ENCODE measurements at regions not wholly inside any gene's neighbourhood (a gene's known extent, or its start where the extent isn't known, plus 50 kb on each side); places are given as distances from the start of the nearest gene placed in this dataset.
"Not testable (repeated sequence)": the region's sequence is repeated elsewhere in the genome, so short reads cannot be mapped to it uniquely, and the experiment has no call there.

- Histone ChIP-seq H3K27me3 (ENCODE audit: insufficient read depth, poor library complexity, severe bottlenecking) (peaks cover 13% of the 10 kb centered on the region), H3K9me3 (ENCODE audit: severe bottlenecking) (no peaks in the 10 kb centered on the region), H3K4me3 (ENCODE audit: severe bottlenecking) (no peak overlapping the region), H3K27ac (ENCODE audit: poor library complexity, severe bottlenecking) (no peak overlapping the region), H3K36me3 (ENCODE audit: low read depth) (no peaks in the 10 kb centered on the region), H3K4me1 (ENCODE audit: insufficient read depth, poor library complexity, severe bottlenecking) (no peaks in the 10 kb centered on the region)
- no peak for TF ChIP-seq CTCF (IDR thresholded peaks at IDR 0.05; ENCODE audit: poor library complexity, severe bottlenecking)
- ATAC-seq (ENCODE audit: low read depth) (no peak), DNase-seq (ENCODE audit: low spot score) (no peak)
These were observed 394.4 kb upstream of the STXBP6 start for GRCh38 chr14:25444381-25444780.

GRCh38 chr14:25440382-25440781, 390.4 kb upstream of the STXBP6 start:
- ATAC-seq (ENCODE audit: low read depth); H3K4me1 ChIP-seq (ENCODE audit: insufficient read depth, poor library complexity, severe bottlenecking); H3K9me3 ChIP-seq (ENCODE audit: severe bottlenecking); H3K4me3 ChIP-seq (ENCODE audit: severe bottlenecking); H3K27ac ChIP-seq (ENCODE audit: poor library complexity, severe bottlenecking); H3K27me3 ChIP-seq (ENCODE audit: insufficient read depth, poor library complexity, severe bottlenecking); H3K36me3 ChIP-seq (ENCODE audit: low read depth); DNase-seq (ENCODE audit: low spot score): not testable (repeated sequence)

GRCh38 chr14:25436906-25437305, 387.0 kb upstream of the STXBP6 start:
- H3K27ac ChIP-seq (ENCODE audit: poor library complexity, severe bottlenecking), result no peak overlapping the region
- DNase-seq (ENCODE audit: low spot score) (no peak), ATAC-seq (ENCODE audit: low read depth) (no peak)
- H3K27me3 ChIP-seq (ENCODE audit: insufficient read depth, poor library complexity, severe bottlenecking), result no peaks in the 10 kb centered on the region
- H3K4me1 ChIP-seq (ENCODE audit: insufficient read depth, poor library complexity, severe bottlenecking), result no peaks in the 10 kb centered on the region
- no peaks in the 10 kb centered on the region for H3K9me3 ChIP-seq (ENCODE audit: severe bottlenecking)
- no peak for TF ChIP-seq CTCF (IDR thresholded peaks at IDR 0.05; ENCODE audit: poor library complexity, severe bottlenecking)
- H3K4me3 ChIP-seq (ENCODE audit: severe bottlenecking), result no peak overlapping the region
- H3K36me3 ChIP-seq (ENCODE audit: low read depth), result no peaks in the 10 kb centered on the region

GRCh38 chr14:25436288-25436875, 386.4 kb upstream of the STXBP6 start:
- H3K9me3 ChIP-seq (ENCODE audit: severe bottlenecking), result no peaks in the 10 kb centered on the region
- H3K27ac ChIP-seq (ENCODE audit: poor library complexity, severe bottlenecking), result no peak overlapping the region
- no peak for ATAC-seq (ENCODE audit: low read depth)
- H3K4me1 ChIP-seq (ENCODE audit: insufficient read depth, poor library complexity, severe bottlenecking), result no peaks in the 10 kb centered on the region
- no peak overlapping the region for H3K4me3 ChIP-seq (ENCODE audit: severe bottlenecking)
- H3K27me3 ChIP-seq (ENCODE audit: insufficient read depth, poor library complexity, severe bottlenecking), result no peaks in the 10 kb centered on the region
- no peak for DNase-seq (ENCODE audit: low spot score)
- no peaks in the 10 kb centered on the region for H3K36me3 ChIP-seq (ENCODE audit: low read depth)
- no peak for TF ChIP-seq CTCF (IDR thresholded peaks at IDR 0.05; ENCODE audit: poor library complexity, severe bottlenecking)

GRCh38 chr14:25431211-25432076, 381.5 kb upstream of the STXBP6 start:
- Histone ChIP-seq H3K36me3 (ENCODE audit: low read depth) (no peaks in the 10 kb centered on the region), H3K27ac (ENCODE audit: poor library complexity, severe bottlenecking) (no peak overlapping the region), H3K27me3 (ENCODE audit: insufficient read depth, poor library complexity, severe bottlenecking) (no peaks in the 10 kb centered on the region), H3K4me3 (ENCODE audit: severe bottlenecking) (no peak overlapping the region), H3K9me3 (ENCODE audit: severe bottlenecking) (peaks cover 2% of the 10 kb centered on the region), H3K4me1 (ENCODE audit: insufficient read depth, poor library complexity, severe bottlenecking) (no peaks in the 10 kb centered on the region)
- DNase-seq (ENCODE audit: low spot score), result no peak
- peak; percentile 24 for TF ChIP-seq CTCF (IDR thresholded peaks at IDR 0.05; ENCODE audit: poor library complexity, severe bottlenecking)
- ATAC-seq (ENCODE audit: low read depth), result peak; percentile 51; the same call in 2 of the 3 replicates

Data from RWPE2 (cell line).